ENCODE measurements at regions not wholly inside any gene's neighbourhood (a gene's known extent, or its start where the extent isn't known, plus 50 kb on each side); places are given as distances from the start of the nearest gene placed in this dataset.

DNA sequence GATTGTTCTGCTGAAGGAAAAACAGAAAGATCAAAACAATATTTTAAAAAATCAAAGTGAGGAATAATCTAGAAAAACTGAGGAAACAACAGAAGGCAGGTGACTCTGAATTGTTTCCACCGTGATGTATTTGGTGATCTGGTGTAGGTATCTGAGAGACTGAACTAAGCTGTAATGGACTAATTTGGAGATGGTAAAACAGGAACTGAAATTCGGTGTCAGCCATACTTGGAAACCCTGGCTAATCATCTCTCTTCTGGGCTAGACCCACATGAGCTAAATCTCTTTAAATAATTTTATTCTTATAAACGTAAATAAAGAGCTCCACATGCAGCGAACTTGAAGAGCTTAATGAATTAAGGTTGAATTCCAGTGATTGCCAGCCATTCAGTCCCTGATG is 1226.1 kb downstream of the NCAM2 start:
- TF ChIP-seq, protein P1, sequence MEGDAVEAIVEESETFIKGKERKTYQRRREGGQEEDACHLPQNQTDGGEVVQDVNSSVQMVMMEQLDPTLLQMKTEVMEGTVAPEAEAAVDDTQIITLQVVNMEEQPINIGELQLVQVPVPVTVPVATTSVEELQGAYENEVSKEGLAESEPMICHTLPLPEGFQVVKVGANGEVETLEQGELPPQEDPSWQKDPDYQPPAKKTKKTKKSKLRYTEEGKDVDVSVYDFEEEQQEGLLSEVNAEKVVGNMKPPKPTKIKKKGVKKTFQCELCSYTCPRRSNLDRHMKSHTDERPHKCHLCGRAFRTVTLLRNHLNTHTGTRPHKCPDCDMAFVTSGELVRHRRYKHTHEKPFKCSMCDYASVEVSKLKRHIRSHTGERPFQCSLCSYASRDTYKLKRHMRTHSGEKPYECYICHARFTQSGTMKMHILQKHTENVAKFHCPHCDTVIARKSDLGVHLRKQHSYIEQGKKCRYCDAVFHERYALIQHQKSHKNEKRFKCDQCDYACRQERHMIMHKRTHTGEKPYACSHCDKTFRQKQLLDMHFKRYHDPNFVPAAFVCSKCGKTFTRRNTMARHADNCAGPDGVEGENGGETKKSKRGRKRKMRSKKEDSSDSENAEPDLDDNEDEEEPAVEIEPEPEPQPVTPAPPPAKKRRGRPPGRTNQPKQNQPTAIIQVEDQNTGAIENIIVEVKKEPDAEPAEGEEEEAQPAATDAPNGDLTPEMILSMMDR (IDR thresholded peaks at IDR 0.05) = no peak
- no peak for TF ChIP-seq EZH2 (IDR thresholded peaks at IDR 0.05)

Data from neural progenitor cell (in vitro differentiated cells).